LNCaP clone FGC (cell line): ENCODE measurements at regions not wholly inside any gene's neighbourhood (a gene's known extent, or its start where the extent isn't known, plus 50 kb on each side); places are given as distances from the start of the nearest gene placed in this dataset.

Source experiments
- DNase-seq: peaks from one replicate; pipeline ENCODE4 v3.0.0-alpha.2; 2011; ENCODE audit warnings: low read depth
- H3K4me3 ChIP-seq: 2 replicates; pipeline ENCODE4 v1.5.1; 2011; ENCODE audit warnings: mild to moderate bottlenecking, low read depth, low read length, control low read depth
- TF ChIP-seq, protein P1 (sequence below): IDR thresholded peaks from 2 replicates; pipeline ENCODE4 v1.5.1; 2012; ENCODE audit warnings: mild to moderate bottlenecking; ENCODE audit not compliant: control insufficient read depth, insufficient read depth; ENCODE audit errors: extremely low read depth

DNA sequence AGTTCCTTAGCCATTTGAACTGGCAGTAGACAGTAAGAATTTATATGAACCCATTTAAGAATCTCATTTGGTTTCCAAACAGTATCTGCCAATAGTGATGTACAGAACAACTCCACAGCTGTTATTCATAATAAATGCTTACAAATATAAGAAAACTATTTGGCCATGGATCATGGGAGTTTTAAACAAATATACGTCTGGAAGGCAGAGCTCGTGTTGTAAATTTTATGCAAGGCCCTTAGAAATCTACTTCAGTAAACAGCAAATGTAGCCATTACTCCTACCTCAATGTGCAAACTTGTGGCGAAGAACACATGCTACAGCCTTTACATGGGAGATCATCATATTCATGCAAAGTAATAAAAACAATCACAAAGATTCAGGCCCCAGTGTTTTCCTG lies 65.3 kb upstream of the NANOGP8 start:
- TF ChIP-seq, protein P1, sequence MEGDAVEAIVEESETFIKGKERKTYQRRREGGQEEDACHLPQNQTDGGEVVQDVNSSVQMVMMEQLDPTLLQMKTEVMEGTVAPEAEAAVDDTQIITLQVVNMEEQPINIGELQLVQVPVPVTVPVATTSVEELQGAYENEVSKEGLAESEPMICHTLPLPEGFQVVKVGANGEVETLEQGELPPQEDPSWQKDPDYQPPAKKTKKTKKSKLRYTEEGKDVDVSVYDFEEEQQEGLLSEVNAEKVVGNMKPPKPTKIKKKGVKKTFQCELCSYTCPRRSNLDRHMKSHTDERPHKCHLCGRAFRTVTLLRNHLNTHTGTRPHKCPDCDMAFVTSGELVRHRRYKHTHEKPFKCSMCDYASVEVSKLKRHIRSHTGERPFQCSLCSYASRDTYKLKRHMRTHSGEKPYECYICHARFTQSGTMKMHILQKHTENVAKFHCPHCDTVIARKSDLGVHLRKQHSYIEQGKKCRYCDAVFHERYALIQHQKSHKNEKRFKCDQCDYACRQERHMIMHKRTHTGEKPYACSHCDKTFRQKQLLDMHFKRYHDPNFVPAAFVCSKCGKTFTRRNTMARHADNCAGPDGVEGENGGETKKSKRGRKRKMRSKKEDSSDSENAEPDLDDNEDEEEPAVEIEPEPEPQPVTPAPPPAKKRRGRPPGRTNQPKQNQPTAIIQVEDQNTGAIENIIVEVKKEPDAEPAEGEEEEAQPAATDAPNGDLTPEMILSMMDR: no peak
- no peak for DNase-seq
- H3K4me3 ChIP-seq: no peak overlapping the region

DNA sequence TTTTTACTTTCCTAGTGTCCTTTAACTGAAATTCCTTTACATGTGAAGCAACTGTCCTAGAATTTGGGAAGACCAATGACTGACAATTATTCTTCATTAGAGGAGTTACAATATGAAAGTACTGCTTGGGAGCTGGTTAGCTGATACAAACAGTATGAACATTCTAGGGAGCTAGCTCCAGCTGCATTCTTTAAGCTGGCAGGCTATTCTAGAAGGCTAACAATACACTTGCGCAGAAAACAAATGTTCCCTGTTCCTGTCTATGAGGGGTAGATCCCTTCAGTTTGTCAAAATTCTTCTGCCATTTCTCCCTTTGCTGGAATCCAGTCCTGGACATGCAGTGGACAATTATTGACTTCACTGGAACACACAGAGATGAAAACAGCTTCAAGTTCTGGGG lies 60.2 kb upstream of the NANOGP8 start:
- TF ChIP-seq, protein P1: no peak
- H3K4me3 ChIP-seq: no peak overlapping the region

DNA sequence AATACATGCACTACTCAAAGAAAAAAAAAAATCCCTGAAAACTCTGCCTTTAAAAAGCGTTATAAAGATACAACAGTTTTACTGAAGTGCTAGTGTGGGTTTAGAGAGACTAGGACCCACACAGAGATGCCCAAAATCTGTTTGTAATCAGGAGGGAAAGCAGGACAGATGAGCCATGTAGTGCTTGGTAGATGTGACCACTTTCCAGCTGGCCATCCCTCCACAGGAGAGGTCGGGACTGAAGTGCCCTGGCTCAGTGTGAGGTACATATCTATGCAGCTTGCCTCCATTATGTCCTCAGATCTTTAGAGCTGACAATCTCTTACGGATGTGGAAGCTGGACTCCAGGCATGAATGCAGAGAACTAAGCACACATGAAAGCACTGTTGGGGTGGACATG lies 57.5 kb upstream of the NANOGP8 start:
- no peak overlapping the region for H3K4me3 ChIP-seq
- DNase-seq: no peak
- TF ChIP-seq, protein P1: no peak

More for the DNA sequence above, 60.2 kb upstream of the NANOGP8 start:
- no peak for DNase-seq

GRCh38 chr15:35141743-35142471 lies 56.8 kb upstream of the NANOGP8 start:
- TF ChIP-seq, protein P1: no peak
- DNase-seq: no peak
- H3K4me3 ChIP-seq: no peak overlapping the region

GRCh38 chr15:35139822-35140221 lies 54.7 kb upstream of the NANOGP8 start:
- TF ChIP-seq, protein P1: no peak
- no peak overlapping the region for H3K4me3 ChIP-seq
- no peak for DNase-seq

DNA sequence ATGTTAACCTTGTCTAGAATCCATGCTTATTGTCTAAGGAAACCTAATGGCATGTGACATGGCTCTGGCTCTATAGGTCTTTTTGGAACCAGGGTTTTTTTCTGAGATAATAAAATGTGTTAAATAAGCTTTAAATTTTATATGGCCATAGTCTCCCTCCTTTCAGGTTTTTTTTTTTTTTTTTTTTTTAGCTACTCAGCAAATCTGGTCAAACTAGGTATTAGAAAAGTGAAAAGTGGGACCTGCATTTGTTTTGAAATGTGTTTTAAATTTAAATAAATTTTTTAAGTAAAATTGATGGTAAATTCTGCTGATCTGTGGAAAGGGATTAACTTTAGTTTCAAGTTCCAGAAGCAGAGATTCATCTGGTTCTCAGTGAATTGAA lies 52.1 kb upstream of the NANOGP8 start:
- H3K4me3 ChIP-seq: no peak overlapping the region
- DNase-seq: no peak
- TF ChIP-seq, protein P1: no peak
